Lower lobe of right lung (tissue), 2 donors: ENCODE measurements at regions not wholly inside any gene's neighbourhood (a gene's known extent, or its start where the extent isn't known, plus 50 kb on each side); places are given as distances from the start of the nearest gene placed in this dataset.

Experiments used
- ATAC-seq, 2 donors: fragments of 200-7000 bp; cut with Tn5 transposase; one replicate each; pipeline ENCODE4 v1.9.1; 2020 to 2022; ENCODE audit warnings: mild to moderate bottlenecking in 2 of 2, moderate library complexity in 2 of 2
- DNase-seq: peaks from one replicate; pipeline ENCODE4 v3.0.0-alpha.2; 2020
- H3K27ac ChIP-seq: fragments of 200-600 bp; one replicate; pipeline ENCODE4 v1.8.0; 2022
- H3K27me3 ChIP-seq: fragments of 200-600 bp; one replicate; pipeline ENCODE4 v1.8.0; 2022; ENCODE audit warnings: low read depth
- H3K36me3 ChIP-seq: fragments of 200-600 bp; one replicate; pipeline ENCODE4 v1.8.0; 2022; ENCODE audit warnings: mild to moderate bottlenecking
- H3K4me1 ChIP-seq: fragments of 200-600 bp; one replicate; pipeline ENCODE4 v1.8.0; 2022
- H3K4me3 ChIP-seq: fragments of 200-600 bp; one replicate; pipeline ENCODE4 v1.8.0; 2022; ENCODE audit warnings: mild to moderate bottlenecking
- H3K9me3 ChIP-seq: fragments of 200-600 bp; one replicate; pipeline ENCODE4 v1.8.0; 2022
- intact Hi-C: fragments of 100-400 bp; cut with DNase I; formaldehyde crosslinking; loops from one replicate; pipeline ENCODE4 v1.11.0; 2022
- TF ChIP-seq, protein P1 (sequence below): fragments of 200-600 bp; IDR thresholded peaks from one replicate; pipeline ENCODE4 v1.8.0; 2022; ENCODE audit warnings: antibody characterized with exemption, mild to moderate bottlenecking
- donor health status: DM: no; HTN: yes; CAD: no; lungs with severe emphysema.

DNA sequence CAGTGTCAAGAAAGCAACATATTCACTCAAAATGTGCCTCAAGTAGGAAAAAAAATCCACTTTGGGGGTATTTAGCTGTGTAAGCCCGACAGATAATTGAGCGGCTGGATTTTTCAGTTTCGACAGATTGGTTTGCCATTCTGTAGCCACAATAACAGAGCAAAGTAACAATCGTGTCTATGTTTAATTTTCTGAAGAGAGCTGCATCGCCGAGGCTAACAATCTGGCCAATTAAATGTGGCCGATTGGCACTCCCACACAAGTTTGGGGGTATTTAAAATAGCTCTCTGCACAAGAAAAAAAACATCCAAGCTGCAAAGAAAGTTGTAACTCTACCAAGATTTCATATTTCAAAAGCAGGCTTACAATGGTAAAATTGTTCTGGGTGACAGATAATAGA lies 99.7 kb upstream of the CDH13 start:
- Histone ChIP-seq H3K4me3 (no peak overlapping the region), H3K9me3 (no peaks in the 10 kb centered on the region), H3K27me3 (no peaks in the 10 kb centered on the region), H3K27ac (no peak overlapping the region), H3K36me3 (no peaks in the 10 kb centered on the region), H3K4me1 (no peaks in the 10 kb centered on the region)
- intact Hi-C loops: no loop called here
- TF ChIP-seq, protein P1, sequence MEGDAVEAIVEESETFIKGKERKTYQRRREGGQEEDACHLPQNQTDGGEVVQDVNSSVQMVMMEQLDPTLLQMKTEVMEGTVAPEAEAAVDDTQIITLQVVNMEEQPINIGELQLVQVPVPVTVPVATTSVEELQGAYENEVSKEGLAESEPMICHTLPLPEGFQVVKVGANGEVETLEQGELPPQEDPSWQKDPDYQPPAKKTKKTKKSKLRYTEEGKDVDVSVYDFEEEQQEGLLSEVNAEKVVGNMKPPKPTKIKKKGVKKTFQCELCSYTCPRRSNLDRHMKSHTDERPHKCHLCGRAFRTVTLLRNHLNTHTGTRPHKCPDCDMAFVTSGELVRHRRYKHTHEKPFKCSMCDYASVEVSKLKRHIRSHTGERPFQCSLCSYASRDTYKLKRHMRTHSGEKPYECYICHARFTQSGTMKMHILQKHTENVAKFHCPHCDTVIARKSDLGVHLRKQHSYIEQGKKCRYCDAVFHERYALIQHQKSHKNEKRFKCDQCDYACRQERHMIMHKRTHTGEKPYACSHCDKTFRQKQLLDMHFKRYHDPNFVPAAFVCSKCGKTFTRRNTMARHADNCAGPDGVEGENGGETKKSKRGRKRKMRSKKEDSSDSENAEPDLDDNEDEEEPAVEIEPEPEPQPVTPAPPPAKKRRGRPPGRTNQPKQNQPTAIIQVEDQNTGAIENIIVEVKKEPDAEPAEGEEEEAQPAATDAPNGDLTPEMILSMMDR: no peak
- DNase-seq (no peak), ATAC-seq (no peak)

DNA sequence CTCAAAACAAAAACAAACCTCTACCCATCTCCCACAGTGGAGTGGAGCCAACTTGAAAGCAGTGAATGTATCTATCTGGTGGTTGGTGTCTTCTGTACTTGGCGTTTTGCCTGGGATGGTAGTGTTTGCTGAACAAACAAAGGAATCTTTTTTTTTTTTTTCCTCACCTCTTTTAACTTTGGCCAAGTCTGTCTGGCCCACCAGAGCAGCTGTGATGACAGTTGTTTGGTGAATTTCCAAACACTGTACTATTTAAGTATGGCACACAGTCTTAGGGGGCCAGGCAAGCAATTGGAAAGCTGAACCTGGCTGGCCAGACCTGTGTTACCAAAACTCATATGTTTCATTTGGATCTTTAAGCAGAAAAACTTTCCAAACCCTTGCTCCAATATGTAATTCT lies 101.8 kb upstream of the CDH13 start:
- Histone ChIP-seq H3K4me1 (no peaks in the 10 kb centered on the region), H3K9me3 (no peaks in the 10 kb centered on the region), H3K4me3 (no peak overlapping the region), H3K27ac (no peak overlapping the region), H3K27me3 (no peaks in the 10 kb centered on the region), H3K36me3 (no peaks in the 10 kb centered on the region)
- TF ChIP-seq, protein P1: no peak
- no peak for ATAC-seq
- DNase-seq: no peak
- intact Hi-C loops: no loop called here

DNA sequence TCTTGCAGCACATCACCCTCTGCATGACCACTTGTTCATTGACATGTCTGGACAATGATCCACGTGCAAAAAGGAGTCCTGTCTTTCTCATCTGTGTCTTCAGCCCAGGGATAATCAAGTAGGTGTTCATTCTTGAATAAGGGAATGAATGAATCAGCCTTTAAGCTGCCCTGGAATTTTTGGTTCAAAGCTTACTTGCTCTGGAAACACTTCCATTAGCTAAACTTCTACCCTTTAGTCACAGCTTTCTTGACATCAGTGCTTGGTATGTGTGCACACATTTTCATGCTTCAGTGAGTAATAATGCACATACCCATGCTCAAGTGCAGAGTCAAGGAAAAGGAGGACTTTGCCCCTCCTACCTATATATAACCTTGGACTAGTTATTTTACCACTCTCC lies 103.0 kb upstream of the CDH13 start:
- Histone ChIP-seq H3K4me1 (no peaks in the 10 kb centered on the region), H3K27ac (no peak overlapping the region), H3K4me3 (no peak overlapping the region), H3K9me3 (no peaks in the 10 kb centered on the region), H3K27me3 (no peaks in the 10 kb centered on the region), H3K36me3 (no peaks in the 10 kb centered on the region)
- no peak for ATAC-seq
- no peak for DNase-seq
- intact Hi-C loops: no loop called here
- TF ChIP-seq, protein P1: no peak

DNA sequence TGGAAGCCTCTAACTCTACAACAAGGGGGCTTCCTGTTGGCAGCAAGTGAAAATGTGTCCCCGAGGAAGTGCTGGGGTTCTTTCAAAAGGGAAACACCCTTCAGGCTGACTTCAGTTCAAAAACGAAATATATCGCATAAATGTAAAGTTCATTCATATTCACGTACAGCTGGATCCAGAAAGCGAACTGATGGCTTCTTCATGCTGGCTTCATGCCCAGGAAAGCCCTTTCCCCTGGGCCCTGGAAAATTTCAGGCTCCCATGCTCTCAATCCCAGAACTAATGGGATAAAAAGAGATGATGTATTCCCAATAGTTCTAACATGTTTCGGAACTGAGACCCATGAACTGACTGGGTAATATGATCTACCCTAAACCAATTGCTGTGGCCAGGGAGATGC lies 104.7 kb upstream of the CDH13 start:
- no peaks in the 10 kb centered on the region for H3K9me3 ChIP-seq
- TF ChIP-seq, protein P1: no peak
- no peaks in the 10 kb centered on the region for H3K36me3 ChIP-seq
- H3K4me1 ChIP-seq: no peaks in the 10 kb centered on the region
- ATAC-seq: no peak
- intact Hi-C loops: no loop called here
- H3K4me3 ChIP-seq: no peak overlapping the region
- no peaks in the 10 kb centered on the region for H3K27me3 ChIP-seq
- no peak overlapping the region for H3K27ac ChIP-seq
- DNase-seq: no peak

DNA sequence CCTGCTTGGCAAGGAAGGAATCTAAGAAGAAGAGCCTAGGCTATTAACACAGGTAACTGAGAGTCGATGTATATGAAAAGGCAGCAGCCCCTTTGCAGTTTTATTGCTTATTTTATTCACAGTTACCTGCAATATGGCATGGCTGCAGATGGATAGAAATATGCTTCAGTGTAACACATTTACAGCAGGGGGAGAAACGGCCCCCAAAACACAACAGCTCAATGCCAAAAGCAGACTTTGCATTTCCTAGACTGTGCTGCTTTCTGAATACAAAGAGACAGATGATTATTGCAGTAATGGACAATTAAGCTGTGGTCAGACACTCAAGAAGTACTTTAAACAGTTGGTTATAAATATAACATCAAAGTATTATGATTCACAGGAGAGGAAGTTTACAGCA lies 108.0 kb upstream of the CDH13 start:
- intact Hi-C loops: no loop called here
- no peaks in the 10 kb centered on the region for H3K36me3 ChIP-seq
- H3K4me1 ChIP-seq: no peaks in the 10 kb centered on the region
- ATAC-seq (no peak), DNase-seq (no peak)
- TF ChIP-seq, protein P1: no peak
- H3K27ac ChIP-seq: no peak overlapping the region
- H3K9me3 ChIP-seq: no peaks in the 10 kb centered on the region
- no peaks in the 10 kb centered on the region for H3K27me3 ChIP-seq
- no peak overlapping the region for H3K4me3 ChIP-seq

DNA sequence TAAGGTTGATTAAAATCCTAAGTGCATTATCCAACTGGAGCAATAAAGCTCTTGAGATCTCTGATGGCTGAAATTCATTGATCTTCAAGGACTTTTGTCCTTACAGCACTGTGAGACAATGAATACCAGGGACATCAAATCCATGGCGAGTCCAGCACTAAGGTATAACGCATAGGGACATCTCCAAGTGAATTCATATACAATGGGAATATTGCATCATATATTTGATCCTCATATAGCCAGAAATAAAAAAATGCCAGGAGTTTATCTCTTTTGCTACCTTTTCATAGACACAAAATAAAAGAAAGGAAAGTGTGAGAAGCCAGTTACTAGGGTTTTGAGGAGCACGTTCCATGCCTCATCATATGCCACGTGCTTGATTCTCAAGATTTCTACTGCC lies 112.5 kb upstream of the CDH13 start:
- DNase-seq: no peak
- intact Hi-C loops: no loop called here
- Histone ChIP-seq H3K27me3 (no peaks in the 10 kb centered on the region), H3K36me3 (no peaks in the 10 kb centered on the region), H3K9me3 (no peaks in the 10 kb centered on the region), H3K4me1 (no peaks in the 10 kb centered on the region), H3K27ac (no peak overlapping the region), H3K4me3 (no peak overlapping the region)
- TF ChIP-seq, protein P1: no peak
- no peak for ATAC-seq
